Stimulated activated CD8-positive, alpha-beta memory T cell treated with anti-CD3 and anti-CD28 coated beads, Interleukin-15, amount 100 ng/mL, for 4 hours (primary cell): ENCODE measurements at regions not wholly inside any gene's neighbourhood (a gene's known extent, or its start where the extent isn't known, plus 50 kb on each side); places are given as distances from the start of the nearest gene placed in this dataset.
"Not testable (repeated sequence)": the region's sequence is repeated elsewhere in the genome, so short reads cannot be mapped to it uniquely, and the experiment has no call there.

Source experiments
- DNase-seq, 2 donors: peaks; one replicate each; pipeline ENCODE4 v3.0.0-alpha.2; 2020; ENCODE audit warnings: low read depth in 2 of 2

DNA sequence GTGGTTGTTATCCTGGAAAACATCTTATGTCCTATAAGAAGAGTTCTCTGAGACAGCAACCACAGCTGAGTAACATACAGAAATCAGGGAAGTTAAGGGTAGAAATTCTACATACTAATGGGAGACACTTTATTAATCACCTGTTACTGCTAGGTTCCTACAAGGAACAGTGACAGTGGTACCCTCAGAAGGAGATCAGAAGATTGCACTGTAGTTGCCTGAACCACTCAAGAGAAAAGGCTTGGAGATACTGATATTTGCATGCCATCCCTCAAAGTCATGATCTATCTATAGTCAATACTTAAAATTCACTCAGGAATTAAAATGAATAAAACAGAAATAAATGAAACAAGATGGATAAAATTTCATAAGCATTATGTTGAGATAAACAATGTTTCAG is 136.0 kb downstream of the LMLN start:
- no peak for DNase-seq

DNA sequence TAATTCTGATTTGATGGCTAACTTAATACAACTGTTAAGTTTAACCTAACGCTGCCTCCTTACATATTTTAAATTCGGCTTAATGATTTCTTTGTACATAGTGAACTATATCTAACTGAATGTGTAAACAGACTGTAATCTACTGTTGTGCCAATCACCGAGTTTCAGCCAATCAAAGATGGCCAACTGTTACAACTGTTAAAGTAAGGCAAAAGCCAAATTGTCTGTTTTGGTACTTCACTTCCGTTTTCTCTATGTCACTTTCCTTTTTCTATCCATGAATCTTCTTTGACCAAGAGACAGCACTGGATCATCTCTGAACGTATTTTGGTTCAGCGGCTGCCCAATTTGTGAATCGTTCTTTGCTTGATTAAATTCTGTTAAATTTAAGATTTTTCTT is 137.0 kb downstream of the LMLN start:
- DNase-seq: no peak

- DNase-seq: not testable (repeated sequence)
Observed at GRCh38 chr3:198098661-198099081, 138.7 kb downstream of the LMLN start.

- DNase-seq: not testable (repeated sequence)
Observed at GRCh38 chr3:198103070-198103469, 143.1 kb downstream of the LMLN start.

DNA sequence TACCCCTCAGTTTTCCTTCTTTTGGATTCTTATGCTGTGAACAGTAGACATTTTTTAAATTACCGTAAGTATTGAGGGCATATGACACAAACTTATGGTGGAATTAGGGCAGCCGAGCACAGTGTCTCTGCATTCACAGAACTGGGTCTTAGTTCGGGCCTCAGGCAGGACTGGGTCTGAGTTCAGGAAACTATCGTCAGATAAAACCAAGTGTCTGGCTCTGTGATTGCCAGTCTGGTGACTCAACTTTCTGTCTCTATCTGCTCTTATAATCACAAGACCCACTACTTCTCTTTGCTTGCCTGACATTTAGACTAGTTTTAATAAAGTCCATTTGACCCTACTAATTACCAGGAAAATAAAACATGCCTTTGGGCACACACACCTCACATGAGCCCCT is 146.2 kb downstream of the LMLN start:
- DNase-seq: no peak

GRCh38 chr3:198107840-198108734 is 148.1 kb downstream of the LMLN start:
- DNase-seq: no peak

- DNase-seq: no peak
Observed at GRCh38 chr3:198109883-198110282, 149.9 kb downstream of the LMLN start.

GRCh38 chr3:198112031-198112430 is 152.0 kb downstream of the LMLN start:
- DNase-seq: no peak

GRCh38 chr3:198113206-198114053 is 153.4 kb downstream of the LMLN start:
- no peak for DNase-seq

- not testable (repeated sequence) for DNase-seq
Observed at GRCh38 chr3:198114516-198114915, 154.5 kb downstream of the LMLN start.

DNA sequence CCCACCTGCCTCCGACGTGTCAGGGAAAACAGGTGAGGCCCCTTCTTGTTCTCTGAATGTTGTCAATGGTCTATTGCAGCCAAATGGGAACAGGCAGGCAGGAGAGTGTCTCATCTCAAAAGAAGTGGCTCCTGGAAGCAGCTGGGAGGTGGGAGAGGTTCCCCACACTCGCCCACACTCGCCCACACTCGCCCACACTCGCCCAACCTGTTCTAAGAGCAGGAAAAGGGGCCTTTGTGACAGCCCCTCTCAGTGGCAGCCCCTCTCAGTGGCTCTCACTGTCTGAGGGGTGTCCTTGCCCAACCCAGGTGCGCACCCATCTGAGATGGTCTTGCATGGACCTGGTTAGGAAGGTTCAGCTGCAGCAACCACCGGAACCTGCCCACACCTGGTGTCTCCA is 162.2 kb downstream of the LMLN start:
- not testable (repeated sequence) for DNase-seq

- not testable (repeated sequence) for DNase-seq
Observed at GRCh38 chr3:198137038-198137835, 177.2 kb downstream of the LMLN start.

GRCh38 chr3:198138205-198138604 is 178.2 kb downstream of the LMLN start:
- not testable (repeated sequence) for DNase-seq

DNA sequence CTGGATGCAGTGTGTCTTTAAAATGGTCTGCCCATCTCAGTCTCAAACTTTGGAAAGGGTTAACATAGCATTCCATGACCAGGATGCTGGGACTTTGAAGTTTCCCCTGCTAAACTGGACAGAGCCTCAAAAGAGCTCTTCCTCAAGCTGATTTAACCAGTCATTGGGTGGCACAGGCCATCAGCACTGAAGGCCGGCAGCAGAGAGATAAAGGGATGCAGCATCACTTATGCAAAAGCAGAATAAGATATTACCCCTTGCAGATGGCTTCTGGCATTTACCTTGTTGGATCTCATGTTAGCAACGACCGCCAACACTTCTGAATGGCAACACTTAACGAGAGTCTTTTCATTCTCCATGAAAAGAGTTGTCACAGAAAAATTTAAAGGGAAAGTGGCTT is 179.0 kb downstream of the LMLN start:
- not testable (repeated sequence) for DNase-seq

- not testable (repeated sequence) for DNase-seq
Observed at GRCh38 chr3:198139513-198140167, 179.6 kb downstream of the LMLN start.

DNA sequence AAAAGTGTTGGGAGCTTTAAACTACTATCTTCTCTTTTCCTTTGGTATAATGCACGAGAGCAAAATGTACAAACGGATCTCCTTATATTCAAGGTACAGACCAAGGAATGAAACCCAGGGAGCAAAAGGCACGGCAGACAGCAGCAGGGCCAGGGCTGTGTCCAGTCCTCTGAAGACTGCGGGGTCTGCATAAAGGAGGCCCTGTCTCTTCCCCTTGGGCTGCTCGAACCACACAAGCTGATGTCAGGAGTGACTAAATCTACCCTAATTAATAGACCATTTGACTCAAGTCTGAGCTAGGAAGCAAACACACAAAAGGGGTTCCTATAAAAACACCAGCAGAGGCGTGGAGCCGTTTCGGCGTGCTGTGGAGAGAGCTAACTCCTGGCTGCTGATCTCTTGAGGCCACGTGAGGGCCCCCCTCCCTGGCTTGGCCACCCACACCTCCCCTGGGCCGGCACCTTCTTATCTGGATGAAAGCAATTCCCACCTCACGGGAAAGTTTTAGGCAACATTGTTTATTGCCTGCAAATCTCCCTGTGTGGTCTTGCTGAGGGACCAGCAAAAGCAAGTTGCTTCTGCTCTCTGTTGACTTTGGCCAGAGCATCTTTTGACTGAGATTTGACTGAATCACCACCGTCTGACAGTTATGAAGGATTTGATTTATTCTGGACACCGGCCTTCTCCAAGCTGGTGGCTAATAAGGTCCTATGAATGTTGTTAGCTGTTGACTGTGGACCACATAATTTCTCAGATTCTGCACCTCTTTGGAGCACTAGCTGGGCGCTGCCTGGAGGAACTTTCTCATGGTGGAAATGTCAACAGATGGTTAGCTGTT is 183.5 kb downstream of the LMLN start:
- DNase-seq: not testable (repeated sequence)

GRCh38 chr3:198145231-198145784 is 185.3 kb downstream of the LMLN start:
- DNase-seq: not testable (repeated sequence)

DNA sequence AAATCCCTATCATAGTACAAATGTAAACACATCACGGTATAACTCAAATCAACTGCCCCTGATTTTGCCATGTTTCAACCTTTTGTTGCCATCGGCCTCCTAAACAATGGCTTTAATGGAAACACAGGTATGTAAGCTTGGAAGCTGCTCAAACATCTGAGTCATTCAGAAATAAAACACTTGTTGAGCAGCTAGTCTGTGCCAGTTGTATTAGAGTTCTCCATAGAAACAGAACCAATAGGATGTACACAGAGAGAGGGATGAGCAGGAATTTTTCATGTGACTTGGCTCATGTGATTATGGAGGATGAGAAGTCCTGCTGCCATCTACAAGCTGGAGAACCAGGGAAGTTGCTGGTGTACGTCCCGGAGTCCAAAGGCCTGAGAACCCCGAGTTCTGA is 186.1 kb downstream of the LMLN start:
- not testable (repeated sequence) for DNase-seq

- not testable (repeated sequence) for DNase-seq
Observed at GRCh38 chr3:198146559-198147164, 186.6 kb downstream of the LMLN start.
